Spleen (tissue), 7 donors: ENCODE measurements at regions not wholly inside any gene's neighbourhood (a gene's known extent, or its start where the extent isn't known, plus 50 kb on each side); places are given as distances from the start of the nearest gene placed in this dataset.

Experiments used
- POLR2A ChIP-seq, 3 donors: fragments of 450-650 bp; IDR thresholded peaks; one replicate each; pipeline ENCODE4 v1.5.1; 2017; ENCODE audit warnings: antibody characterized with exemption in 3 of 3, mild to moderate bottlenecking in 1 of 3
- POLR2AphosphoS5 ChIP-seq, 3 donors: sonication (generic); formaldehyde crosslinking; IDR thresholded peaks; one replicate each; pipeline ENCODE4 v1.5.1; 2017; ENCODE audit warnings: antibody characterized with exemption in 3 of 3
- TF ChIP-seq, protein P1 (sequence below), 11 experiments: fragments of 200-600 bp in 7 of 11; fragments of 450-650 bp in 4 of 11; sonication (generic) in 4 of 11; IDR thresholded peaks in 8 of 11; conservative IDR thresholded peaks in 3 of 11; 1 replicate in 7 of 11; 2 replicates in 4 of 11; pipeline versions ENCODE4 v1.4.0 to v1.8.0; 2016 to 2021; ENCODE audit warnings: antibody characterized with exemption in 11 of 11, inconsistent platforms in 4 of 11, mild to moderate bottlenecking in 1 of 11
- donor health status: DM: no; HTN: no; CAD: no; lungs with moderate emphysema.
- donor health status: DM: no; HTN: no; CAD: no.
- donor health status: DM: no; HTN: no; CAD: no.

DNA sequence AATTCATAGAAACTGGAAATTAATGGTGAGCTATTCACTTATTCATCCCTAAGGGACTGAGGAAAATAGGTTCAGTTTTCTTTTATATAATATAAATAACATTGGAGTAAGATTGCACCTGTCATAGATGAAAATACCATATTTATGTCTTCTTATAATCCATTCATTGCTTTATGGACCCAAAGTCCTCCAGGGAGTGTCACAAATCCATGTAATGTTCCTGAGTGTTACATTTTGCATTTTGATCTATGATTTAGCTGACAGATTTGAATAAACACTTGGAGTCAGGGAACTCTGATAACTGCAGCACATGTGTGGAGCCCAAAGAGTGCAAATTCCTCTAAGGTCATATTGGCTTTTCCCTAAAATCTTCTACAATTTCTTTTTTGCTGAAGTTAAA is 484.3 kb downstream of the MDFIC start:
- TF ChIP-seq POLR2A (IDR thresholded peaks at IDR 0.05) (no peak), POLR2AphosphoS5 (IDR thresholded peaks at IDR 0.05) (no peak)
- TF ChIP-seq, protein P1, sequence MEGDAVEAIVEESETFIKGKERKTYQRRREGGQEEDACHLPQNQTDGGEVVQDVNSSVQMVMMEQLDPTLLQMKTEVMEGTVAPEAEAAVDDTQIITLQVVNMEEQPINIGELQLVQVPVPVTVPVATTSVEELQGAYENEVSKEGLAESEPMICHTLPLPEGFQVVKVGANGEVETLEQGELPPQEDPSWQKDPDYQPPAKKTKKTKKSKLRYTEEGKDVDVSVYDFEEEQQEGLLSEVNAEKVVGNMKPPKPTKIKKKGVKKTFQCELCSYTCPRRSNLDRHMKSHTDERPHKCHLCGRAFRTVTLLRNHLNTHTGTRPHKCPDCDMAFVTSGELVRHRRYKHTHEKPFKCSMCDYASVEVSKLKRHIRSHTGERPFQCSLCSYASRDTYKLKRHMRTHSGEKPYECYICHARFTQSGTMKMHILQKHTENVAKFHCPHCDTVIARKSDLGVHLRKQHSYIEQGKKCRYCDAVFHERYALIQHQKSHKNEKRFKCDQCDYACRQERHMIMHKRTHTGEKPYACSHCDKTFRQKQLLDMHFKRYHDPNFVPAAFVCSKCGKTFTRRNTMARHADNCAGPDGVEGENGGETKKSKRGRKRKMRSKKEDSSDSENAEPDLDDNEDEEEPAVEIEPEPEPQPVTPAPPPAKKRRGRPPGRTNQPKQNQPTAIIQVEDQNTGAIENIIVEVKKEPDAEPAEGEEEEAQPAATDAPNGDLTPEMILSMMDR (IDR thresholded peaks at IDR 0.05 in 8 of 11, conservative IDR thresholded peaks at IDR 0.05 in 3 of 11): no peak
